ENCODE measurements at regions not wholly inside any gene's neighbourhood (a gene's known extent, or its start where the extent isn't known, plus 50 kb on each side); places are given as distances from the start of the nearest gene placed in this dataset.
"Not testable (repeated sequence)": the region's sequence is repeated elsewhere in the genome, so short reads cannot be mapped to it uniquely, and the experiment has no call there.

DNA sequence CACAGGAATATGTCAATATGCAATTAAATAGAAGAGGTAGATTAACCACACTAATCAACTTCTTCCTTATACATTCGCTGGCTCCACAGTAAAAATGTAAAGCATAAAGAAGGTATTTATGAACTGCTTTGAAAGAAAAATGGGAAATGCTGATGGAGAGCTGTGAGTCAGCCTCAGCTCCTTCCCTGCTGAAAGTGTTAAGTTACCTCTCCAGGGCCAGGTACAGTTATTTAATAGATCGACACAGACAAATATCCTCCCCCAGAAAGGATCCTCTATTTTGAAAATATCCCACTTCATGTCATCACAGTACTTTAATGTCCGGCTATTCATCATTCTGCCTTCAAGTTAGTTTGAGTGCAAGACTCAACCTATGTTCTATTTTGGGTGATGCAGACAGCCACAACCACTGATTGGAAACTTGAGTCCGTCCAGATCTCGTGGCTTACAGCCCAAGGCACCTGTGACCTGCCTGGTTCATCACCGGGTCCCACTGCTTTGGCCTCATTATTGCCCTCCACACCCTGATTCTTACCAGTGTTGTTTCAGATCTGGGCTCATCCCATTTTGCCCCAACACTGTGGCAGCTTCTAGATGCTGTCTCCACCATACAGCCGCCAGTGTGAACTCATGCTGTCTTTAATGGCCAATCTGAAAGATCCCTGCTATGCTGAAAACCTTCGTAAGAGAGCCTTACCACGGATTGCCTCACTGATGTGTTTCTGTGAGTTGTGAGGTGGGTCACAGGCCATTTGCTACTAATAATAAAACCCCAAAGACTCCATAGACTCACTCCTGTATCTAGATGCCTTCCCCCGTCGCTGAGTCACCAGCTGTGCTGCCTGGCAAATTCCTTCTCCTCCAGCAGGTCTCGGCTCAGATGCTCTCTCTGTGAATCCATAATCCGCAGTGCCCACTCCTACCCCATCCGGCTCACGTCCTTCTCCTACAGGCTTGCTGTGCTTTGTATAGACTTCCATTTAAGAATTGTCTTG, 56.2 kb upstream of the DDAH1 start:
- ATAC-seq; intact Hi-C loops (cut with DNase I, micrococcal nuclease); DNase-seq: not testable (repeated sequence)

DNA sequence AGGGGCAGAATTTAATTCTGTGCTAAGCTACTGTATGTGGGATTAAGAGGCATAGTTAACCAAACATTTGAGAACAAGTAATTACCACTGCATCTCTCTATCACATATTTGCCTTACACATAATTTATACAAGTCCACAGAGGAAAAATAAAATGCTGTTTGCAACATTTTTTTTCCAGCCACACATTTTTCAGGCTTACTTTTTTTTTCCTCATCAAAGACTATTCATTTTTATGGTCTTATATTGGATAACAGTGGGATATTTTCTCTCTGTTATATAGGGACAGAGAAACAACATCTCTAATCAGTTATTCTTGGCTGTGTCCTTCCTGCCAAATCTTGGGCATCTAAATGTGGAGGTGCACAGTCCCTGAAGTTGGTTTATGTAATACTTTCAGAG, 57.5 kb upstream of the DDAH1 start:
- intact Hi-C loops (cut with DNase I, micrococcal nuclease); ATAC-seq; DNase-seq: not testable (repeated sequence)

DNA sequence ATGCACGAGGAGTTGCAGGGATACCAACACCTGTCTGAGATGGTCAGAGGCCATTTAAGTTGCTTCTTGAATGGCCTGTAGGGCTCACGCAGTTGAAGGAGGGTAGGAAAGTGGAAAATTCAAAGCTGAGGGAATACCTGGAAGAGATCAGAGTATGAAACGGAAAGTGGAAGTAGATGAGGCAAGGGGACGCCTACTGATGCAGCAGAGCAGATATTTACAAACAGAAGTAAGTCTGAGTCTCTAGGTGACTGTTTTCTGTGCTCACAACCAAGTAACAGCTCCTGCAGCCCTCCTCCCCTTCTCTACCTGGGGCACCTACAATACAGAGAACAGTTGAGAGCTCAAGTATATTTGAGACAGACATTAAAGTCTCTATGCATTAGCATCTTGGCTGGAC, 57.5 kb upstream of the CCN1 start:
- DNase-seq; intact Hi-C loops (cut with DNase I, micrococcal nuclease); ATAC-seq: not testable (repeated sequence)

DNA sequence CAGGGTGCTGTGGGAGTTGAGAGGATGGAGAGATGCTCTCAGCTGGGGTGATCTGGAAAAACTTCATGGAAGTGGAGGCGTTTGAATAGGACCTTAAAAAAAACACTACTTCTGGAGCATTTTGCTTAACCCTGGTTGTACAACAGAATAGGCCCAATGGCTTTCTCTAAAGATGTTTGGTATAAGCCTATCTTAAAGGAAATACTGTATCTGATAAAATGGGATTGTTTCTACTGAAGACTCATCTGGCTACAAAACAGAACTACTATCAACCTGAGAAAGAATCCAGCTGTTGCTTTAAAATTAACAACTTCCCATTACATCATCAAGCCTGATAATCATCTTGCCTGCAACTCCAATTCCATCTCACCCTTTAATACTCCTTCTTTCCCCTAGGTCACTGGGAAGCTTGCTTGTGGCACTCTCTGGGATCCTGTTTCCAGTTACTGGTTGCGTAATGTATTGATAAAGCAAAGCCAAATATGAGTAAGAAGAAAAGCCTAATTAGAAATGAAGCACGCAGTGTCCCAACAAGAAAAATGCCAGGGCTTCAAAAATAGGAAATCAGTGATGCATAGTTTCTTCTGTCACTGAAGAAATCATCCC, 56.2 kb upstream of the CCN1 start:
- ATAC-seq; DNase-seq; intact Hi-C loops (cut with DNase I, micrococcal nuclease): not testable (repeated sequence)

DNA sequence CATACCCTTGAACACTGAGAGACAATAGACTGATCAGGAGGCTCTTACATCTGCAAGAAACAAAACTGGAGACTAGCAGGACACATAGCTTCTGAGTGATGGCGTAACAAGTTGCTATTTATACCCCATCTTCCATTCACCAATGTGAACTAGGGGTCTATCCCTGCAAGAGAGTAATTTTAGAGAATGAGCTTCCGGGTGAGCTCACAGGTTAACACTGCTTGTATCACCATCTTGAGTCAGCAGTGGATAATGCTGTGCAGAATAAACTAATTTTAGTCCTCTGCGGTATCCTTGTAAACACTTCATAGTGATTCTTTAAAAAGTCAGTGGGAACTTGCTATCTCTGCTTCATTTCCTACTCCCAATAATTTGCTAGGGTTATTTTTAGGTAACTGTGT, 55.0 kb upstream of the CCN1 start:
- intact Hi-C loops (cut with DNase I, micrococcal nuclease); DNase-seq; ATAC-seq: not testable (repeated sequence)

DNA sequence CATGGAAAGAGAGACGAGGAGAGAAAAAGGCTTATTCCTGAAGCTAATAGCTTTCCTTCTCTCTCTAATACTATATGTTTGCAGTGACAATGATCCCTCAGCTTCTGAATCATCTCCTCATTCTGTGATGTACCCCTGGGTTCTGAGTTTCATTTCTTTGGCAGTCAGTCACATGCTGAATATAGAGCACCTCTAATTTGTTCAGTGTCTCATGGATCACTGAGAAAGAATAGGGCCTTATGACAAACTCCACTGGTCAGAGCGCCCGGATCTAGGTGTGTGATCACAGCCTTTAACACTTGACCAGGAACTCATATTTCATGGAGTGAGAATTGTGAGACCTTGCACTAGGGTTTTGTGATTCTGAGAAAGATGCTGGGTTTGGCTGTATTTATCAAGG, 54.3 kb upstream of the CCN1 start:
- intact Hi-C loops (cut with DNase I, micrococcal nuclease); ATAC-seq; DNase-seq: not testable (repeated sequence)

DNA sequence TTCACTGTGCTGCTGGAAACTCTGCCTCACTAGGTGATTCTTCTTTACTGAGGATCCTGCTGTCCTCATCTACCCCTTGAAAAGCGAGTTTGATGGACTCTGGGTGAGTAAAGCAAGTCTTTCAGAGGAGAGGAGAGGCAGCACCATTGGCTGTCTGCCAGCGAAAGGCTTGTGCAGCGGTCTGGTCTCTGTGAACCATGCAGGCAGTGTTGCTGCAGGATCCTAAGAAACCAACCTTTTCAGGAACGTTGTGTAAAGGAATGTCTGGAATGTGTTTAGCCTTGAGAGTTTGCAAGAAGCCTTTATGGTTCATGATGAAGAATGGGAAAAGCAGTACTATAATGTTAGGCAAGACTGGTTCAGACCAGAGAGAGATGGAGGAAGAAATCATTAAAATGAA, 53.4 kb upstream of the CCN1 start:
- intact Hi-C loops (cut with DNase I, micrococcal nuclease); ATAC-seq: not testable (repeated sequence)
- DNase-seq, result peak in 1 of 2 donors; percentile 41

Measured in left colon (tissue), 2 donors.